Endothelial cell (in vitro differentiated cells): ENCODE measurements at regions not wholly inside any gene's neighbourhood (a gene's known extent, or its start where the extent isn't known, plus 50 kb on each side); places are given as distances from the start of the nearest gene placed in this dataset.
"Not testable (repeated sequence)": the region's sequence is repeated elsewhere in the genome, so short reads cannot be mapped to it uniquely, and the experiment has no call there.

Experiments
- DNase-seq: peaks from one replicate; pipeline ENCODE4 v3.0.0; 2021; ENCODE audit warnings: low spot score
- H3K27ac Mint-ChIP-seq: one replicate; pipeline ENCODE4 v1.8.0; 2021; ENCODE audit warnings: mixed read lengths, inconsistent platforms; ENCODE audit not compliant: unreplicated experiment
- H3K27me3 Mint-ChIP-seq: one replicate; pipeline ENCODE4 v1.8.0; 2021; ENCODE audit warnings: mild to moderate bottlenecking, moderate library complexity, mixed read lengths, inconsistent platforms; ENCODE audit not compliant: unreplicated experiment
- H3K36me3 Mint-ChIP-seq: one replicate; pipeline ENCODE4 v1.8.0; 2021; ENCODE audit warnings: mild to moderate bottlenecking, low read depth, mixed read lengths, inconsistent platforms; ENCODE audit not compliant: unreplicated experiment
- H3K4me1 Mint-ChIP-seq: one replicate; pipeline ENCODE4 v1.8.0; 2021; ENCODE audit warnings: mild to moderate bottlenecking, mixed read lengths, inconsistent platforms; ENCODE audit not compliant: unreplicated experiment
- H3K4me3 Mint-ChIP-seq: one replicate; pipeline ENCODE4 v1.8.0; 2021; ENCODE audit warnings: mild to moderate bottlenecking, mixed read lengths, inconsistent platforms; ENCODE audit not compliant: unreplicated experiment
- H3K9me3 Mint-ChIP-seq: one replicate; pipeline ENCODE4 v1.8.0; 2021; ENCODE audit warnings: mixed read lengths, inconsistent platforms; ENCODE audit not compliant: unreplicated experiment
- CTCF ChIP-seq: fragments of 200-600 bp; sonication (generic); IDR thresholded peaks from one replicate; pipeline ENCODE4 v1.5.0; 2021; ENCODE audit warnings: antibody characterized with exemption; ENCODE audit not compliant: unreplicated experiment

GRCh38 chr10:120052964-120053702, 160.6 kb downstream of the SEC23IP start:
- H3K4me1 Mint-ChIP-seq, result peaks cover 16% of the 10 kb centered on the region
- no peaks in the 10 kb centered on the region for H3K27me3 Mint-ChIP-seq
- no peaks in the 10 kb centered on the region for H3K36me3 Mint-ChIP-seq
- H3K27ac Mint-ChIP-seq, result no peak overlapping the region
- H3K4me3 Mint-ChIP-seq, result no peak overlapping the region
- no peaks in the 10 kb centered on the region for H3K9me3 Mint-ChIP-seq
- TF ChIP-seq CTCF, result no peak
- DNase-seq, result no peak

GRCh38 chr10:120059790-120060189, 167.3 kb downstream of the SEC23IP start:
- H3K27me3 Mint-ChIP-seq, H3K4me1 Mint-ChIP-seq, H3K4me3 Mint-ChIP-seq, H3K9me3 Mint-ChIP-seq, H3K36me3 Mint-ChIP-seq, H3K27ac Mint-ChIP-seq, DNase-seq: not testable (repeated sequence)

GRCh38 chr10:120067427-120067826, 174.9 kb downstream of the SEC23IP start:
- DNase-seq, result no peak
- H3K36me3 Mint-ChIP-seq, result no peaks in the 10 kb centered on the region
- H3K4me1 Mint-ChIP-seq, result peaks cover 11% of the 10 kb centered on the region
- no peaks in the 10 kb centered on the region for H3K27me3 Mint-ChIP-seq
- H3K27ac Mint-ChIP-seq, result no peak overlapping the region
- no peak overlapping the region for H3K4me3 Mint-ChIP-seq
- no peaks in the 10 kb centered on the region for H3K9me3 Mint-ChIP-seq
- TF ChIP-seq CTCF, result no peak

- no peak for DNase-seq
- no peak for TF ChIP-seq CTCF
- H3K4me1 Mint-ChIP-seq, result peaks cover 11% of the 10 kb centered on the region
- no peak overlapping the region for H3K27ac Mint-ChIP-seq
- H3K36me3 Mint-ChIP-seq, result no peaks in the 10 kb centered on the region
- peaks cover 7% of the 10 kb centered on the region for H3K9me3 Mint-ChIP-seq
- H3K27me3 Mint-ChIP-seq, result no peaks in the 10 kb centered on the region
- no peak overlapping the region for H3K4me3 Mint-ChIP-seq
Observed at GRCh38 chr10:120069700-120070099, 177.2 kb downstream of the SEC23IP start.

GRCh38 chr10:120075349-120075748, 182.8 kb downstream of the SEC23IP start:
- Mint-ChIP-seq H3K4me3 (no peak overlapping the region), H3K9me3 (peaks cover 7% of the 10 kb centered on the region), H3K4me1 (peaks cover 4% of the 10 kb centered on the region), H3K36me3 (no peaks in the 10 kb centered on the region), H3K27me3 (no peaks in the 10 kb centered on the region), H3K27ac (no peak overlapping the region)
- DNase-seq, result no peak
- no peak for TF ChIP-seq CTCF
